HG02943 (cell line): ENCODE measurements at regions not wholly inside any gene's neighbourhood (a gene's known extent, or its start where the extent isn't known, plus 50 kb on each side); places are given as distances from the start of the nearest gene placed in this dataset.

Experiments
- ATAC-seq: cut with Tn5 transposase; IDR thresholded peaks from one replicate; pipeline ENCODE4 v1.9.1; 2021; ENCODE audit warnings: mild to moderate bottlenecking, low read depth, moderate library complexity; ENCODE audit not compliant: unreplicated experiment

DNA sequence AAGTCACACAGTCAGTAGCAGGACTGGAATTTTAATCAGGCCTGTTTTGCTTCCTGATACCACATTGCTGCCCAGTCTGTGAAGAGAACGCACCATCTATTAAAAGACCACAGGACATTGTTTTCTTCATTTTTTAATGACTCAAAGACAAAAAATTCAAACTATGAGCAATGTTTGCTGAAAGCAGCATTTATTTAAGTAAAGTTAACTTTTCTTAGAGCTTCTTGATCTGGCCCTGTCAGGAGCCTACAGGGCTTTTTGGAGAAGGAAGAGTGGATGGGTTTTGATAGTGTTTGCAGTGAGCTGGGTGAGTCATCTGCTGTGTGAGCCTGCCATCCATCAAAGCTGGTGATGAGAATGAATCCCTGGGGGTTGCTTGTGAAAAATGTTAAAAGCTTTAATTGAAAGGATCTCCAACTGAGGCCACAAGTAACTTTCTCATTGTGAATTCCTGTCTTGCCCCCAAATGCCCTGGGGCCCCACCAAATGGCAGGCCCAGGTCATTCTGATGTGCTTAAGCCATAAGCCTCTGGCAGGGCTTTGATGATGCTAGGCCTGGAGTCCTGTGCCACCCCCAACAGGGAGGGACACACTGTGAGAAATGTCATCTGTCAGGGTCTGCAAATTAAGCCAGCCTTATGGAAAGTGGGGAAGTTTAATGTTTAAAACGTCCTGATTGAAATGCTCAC is 136.2 kb upstream of the PFN2 start:
- no peak for ATAC-seq

- ATAC-seq: no peak
Measured at GRCh38 chr3:150105886-150106612, 135.4 kb upstream of the PFN2 start.

DNA sequence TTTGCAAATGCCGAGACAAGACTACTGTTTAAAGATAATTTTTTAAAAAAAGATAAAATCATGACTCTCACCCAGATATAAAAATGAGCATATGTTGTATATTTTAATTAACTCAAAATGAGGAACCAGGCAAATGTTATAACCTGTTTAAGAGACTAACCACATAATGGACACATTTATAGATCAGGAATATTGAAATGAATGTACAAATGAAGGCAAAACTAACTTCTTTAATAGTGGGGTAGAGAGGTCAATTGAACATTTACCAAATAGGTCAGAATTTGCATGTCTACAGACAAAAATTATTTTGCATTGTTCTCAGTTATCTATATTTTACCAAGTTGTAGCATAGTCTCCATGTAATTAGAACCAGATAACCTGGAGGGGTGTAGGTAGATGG is 134.3 kb upstream of the PFN2 start:
- ATAC-seq: no peak

DNA sequence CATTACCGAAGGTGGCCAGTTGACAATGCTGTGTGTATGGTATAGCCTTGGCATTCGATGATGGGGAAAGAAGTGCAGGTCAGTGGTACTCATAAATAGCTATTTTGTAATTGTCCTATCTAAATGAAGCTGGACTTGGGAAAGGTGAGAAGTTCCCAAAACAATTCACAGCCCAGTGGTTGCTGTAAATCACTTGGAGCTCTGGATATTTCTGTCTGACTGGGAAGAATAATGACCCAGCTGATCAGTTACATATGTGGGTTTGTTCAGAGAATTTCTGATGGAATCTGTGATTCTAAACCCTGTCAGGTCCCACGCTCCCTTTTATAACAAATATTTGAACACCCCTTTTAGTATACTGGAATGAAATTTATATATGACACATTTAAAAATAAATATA is 133.9 kb upstream of the PFN2 start:
- no peak for ATAC-seq

DNA sequence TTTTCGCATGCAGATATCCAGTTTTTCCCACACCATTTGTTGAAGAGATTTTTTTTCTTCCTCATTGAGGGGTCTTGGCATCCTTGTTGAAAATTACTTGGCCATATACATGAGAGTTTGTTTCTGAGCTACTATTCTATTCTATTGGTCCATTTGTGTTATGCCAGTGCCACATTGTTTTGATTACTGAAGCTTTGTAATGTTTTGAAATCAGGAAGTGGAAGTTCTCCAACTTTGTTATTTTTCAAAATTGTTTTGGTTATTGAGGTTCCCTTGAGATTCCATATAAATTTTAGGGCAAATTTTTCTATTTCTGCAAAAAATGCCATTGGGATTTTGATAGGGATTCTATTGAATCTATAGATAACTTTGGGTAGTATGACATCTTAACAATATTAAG is 130.3 kb upstream of the PFN2 start:
- ATAC-seq: no peak

GRCh38 chr3:150098621-150099020 is 127.9 kb upstream of the PFN2 start:
- ATAC-seq: no peak

- ATAC-seq: no peak
Measured at GRCh38 chr3:150097588-150097890, 126.8 kb upstream of the PFN2 start.

DNA sequence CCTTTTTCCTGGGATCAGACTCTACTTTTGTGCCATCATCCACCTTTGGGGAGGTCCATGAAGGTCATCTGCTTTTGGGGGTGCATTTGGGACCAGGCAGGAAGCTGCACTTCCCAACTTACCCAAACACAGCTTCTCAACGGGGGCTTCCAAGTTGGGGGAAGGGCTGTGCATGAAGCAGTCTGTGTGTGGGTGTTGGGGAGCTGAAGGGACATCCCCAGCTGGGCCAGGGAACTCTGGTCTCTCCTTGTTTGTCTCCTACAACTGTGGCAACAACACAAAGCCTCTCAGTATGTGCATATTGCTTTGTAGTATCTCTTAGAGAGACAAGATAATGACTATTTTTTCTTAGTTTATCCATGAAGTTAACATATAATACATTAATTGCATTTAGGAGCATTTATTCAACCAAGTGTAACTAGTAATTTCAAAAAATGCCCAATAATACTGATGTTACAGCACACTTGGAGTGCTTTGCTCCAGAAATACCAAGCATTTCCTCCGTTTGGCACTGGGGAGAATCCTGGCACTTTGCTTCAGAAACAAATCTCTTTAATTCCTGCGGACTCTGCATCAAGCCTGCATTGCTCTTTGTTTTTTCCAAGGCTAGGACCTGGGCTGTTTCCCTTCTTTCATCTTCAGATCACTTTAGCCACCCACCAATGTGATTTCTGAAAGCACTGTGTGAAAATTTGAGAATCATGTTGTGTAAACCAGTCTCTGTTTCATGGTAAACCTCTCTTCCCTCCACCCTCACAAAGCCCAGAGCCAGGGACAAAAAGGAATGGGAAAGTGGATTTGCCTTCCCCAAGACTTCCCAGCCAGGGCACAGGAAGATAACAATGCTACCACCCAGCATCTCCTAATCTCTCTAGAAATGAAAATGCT is 126.2 kb upstream of the PFN2 start:
- ATAC-seq: no peak

DNA sequence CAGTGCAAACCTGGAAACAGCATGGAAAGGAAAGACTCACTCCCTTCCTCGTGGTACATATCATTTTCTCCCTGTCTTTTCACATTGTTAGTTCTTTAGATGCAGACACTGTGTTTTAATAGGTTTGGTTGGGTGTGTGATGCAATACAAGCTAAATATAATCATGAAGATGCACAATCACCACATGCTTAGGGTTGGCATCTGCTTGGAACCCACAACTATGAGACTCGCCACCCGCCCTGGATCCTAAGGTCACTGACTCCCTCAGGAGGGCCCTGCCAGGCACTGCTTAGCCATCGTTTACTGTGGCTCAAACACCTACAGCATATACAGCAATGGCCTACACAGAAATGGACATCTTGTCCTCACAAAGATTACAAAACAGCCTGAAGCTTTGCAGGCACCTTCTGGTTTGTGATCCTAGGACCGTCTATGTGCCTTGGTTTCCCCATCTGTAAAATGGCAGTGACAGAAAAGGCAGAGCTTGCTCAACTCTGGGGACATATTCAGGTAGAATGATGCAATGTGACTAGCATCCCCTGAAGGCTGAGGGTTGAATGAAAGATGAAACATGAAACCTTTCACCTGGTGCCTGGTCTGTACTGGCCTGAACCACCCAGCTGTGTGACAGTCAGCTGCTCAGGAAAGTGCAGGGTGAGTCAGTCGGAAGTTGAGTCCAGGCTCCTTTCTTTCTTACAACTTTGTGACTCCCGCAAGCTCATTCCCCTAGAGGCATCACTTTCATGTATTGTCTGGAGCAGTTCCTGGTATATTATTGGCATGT is 123.6 kb upstream of the PFN2 start:
- no peak for ATAC-seq

DNA sequence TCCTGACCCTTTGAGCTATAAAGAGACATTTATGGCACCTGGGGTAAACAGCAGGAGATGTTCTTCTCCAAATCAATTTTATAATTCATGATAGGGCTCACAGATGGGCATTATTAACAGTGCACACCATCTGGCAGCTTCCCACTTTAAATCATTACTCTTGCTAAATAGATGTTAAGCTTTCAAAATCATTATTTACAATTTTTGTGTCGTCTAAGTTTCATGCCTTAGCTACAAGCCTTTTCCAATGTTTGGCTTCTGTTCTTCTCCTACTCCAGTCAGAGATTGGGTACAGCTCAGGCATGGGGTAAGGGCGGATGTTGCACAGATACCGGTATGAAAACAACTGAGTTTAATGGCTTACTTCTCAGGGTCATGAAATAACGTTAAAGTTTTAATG is 120.9 kb upstream of the PFN2 start:
- no peak for ATAC-seq

- ATAC-seq: no peak
Measured at GRCh38 chr3:150090877-150091276, 120.2 kb upstream of the PFN2 start.

DNA sequence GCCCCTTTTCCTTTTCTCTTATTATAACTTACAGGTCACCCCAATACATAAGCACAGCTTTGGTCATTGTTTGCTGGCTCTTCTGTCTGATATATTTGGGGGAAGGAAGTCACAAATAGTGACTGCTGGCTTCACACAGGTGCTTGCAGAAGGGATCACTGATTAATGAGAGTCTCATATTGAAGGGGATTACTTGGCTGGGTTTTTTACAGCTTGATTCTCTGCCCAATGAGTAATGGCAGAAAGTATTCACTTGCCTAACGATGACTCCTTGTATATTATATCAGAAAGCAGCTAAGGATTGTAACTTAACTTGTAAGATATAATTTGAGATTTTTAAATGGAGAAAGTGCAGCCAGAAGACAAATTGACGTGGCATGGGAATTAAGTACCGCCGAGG is 119.3 kb upstream of the PFN2 start:
- no peak for ATAC-seq

GRCh38 chr3:150084128-150084527 is 113.4 kb upstream of the PFN2 start:
- ATAC-seq: no peak

DNA sequence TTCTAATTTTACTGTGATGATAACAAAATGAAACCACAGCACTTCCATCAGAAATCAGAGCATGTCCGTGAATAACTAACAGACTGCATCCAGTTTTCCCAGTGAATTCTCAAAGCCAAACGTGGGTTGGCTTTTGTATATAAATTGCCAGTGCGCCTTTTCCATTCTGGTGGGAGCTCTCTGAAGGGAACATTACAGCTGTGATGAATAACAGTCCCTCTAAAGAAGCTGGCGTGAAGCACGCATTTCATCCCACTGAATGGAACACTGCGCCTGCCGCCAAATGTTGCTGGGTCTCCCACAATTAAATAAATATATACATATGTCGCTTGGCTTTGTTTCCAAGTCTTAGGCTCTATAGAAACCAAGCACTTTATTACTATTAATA is 113.0 kb upstream of the PFN2 start:
- no peak for ATAC-seq

DNA sequence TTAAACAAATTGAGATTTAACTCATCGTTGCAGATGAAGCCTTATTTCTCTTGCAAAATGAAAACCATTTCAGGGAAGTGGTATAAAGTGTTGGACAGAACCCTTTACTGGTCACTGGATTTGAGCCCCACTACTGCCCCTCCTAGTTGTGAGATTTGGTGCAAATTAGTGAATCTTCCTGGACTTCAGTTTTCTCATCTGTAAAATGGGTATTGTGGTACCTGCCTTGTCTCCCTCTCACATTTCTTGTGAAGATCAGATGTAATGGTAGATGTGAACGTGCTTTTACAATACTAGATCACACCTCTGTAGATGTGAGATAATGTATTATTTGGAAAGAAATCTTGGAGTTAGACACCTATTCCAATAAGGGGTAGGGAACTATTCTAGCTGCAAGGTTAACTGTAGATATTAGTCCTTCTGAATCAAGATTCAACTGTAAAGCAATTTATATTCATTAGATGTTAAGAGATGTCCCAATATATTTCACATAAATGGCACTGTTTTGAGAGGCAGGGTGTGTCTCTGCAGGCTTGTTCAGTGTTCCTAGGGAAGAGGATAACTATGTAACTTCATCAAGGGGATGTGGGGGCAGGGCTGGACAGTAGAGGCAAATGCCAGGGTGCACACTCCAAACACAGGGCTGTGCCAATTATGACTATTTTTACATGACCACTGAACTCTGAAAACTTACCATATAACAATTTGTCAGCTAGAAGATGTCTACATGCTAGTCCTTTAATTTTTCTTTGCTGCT is 112.4 kb upstream of the PFN2 start:
- ATAC-seq: no peak

DNA sequence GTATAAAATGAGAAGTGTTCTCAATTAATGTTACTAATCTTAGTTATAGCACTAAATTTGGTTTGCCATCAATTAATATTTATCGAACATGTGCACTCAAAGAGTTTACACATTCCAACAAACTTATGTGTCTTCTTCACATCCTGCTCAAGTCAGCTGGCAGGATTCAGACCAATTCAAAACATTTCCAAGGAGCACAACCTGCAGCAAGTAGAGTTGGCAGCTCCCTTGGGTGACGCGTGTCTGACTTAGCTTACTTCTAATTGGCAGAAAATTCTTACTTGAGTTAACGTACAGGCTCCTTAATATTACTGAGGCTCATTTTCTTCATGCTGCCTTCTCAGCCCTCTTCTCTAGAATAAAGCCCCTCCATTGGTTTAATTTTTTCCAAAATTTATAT is 110.4 kb upstream of the PFN2 start:
- ATAC-seq: no peak

DNA sequence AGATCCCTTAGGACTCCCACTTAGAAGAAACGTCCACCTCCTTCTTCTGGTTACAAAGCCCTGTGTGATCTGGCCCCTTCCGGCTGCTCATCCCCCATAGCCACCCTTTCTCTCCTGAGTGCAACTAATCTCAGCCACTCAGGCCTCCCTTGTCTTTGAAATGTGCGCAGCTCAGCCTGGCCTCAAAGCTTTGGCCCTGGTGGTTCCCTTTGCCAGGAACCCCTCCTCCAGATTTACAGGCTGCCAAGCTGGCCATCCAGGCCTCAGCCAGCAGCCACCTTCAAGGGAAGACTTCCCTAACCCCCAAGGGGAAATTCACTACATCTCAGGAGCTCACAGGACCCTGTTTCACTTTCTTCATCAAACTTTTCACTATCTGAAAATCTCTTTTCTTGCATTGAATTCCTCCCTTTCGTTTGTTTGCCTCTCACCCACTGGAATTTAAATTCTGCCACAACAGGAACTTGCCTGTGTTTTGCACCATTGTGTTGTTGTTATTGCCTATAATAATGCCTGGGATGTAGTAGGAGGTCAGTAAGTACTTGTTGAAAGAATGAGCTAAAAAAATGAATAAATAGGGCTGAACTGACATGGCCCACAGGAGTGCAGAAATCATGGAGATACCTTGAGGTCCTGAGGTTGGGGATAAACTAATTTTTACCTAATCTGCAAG is 109.5 kb upstream of the PFN2 start:
- ATAC-seq: no peak

- ATAC-seq: no peak
Measured at GRCh38 chr3:150079029-150079739, 108.5 kb upstream of the PFN2 start.
